GM18861 (cell line): ENCODE measurements at regions not wholly inside any gene's neighbourhood (a gene's known extent, or its start where the extent isn't known, plus 50 kb on each side); places are given as distances from the start of the nearest gene placed in this dataset.
"Not testable (repeated sequence)": the region's sequence is repeated elsewhere in the genome, so short reads cannot be mapped to it uniquely, and the experiment has no call there.

ENCODE experiments used
- ATAC-seq: cut with Tn5 transposase; IDR thresholded peaks from one replicate; pipeline ENCODE4 v1.9.1; 2021; ENCODE audit not compliant: unreplicated experiment

- no peak for ATAC-seq
Observed at GRCh38 chr1:172795741-172796140, 136.8 kb downstream of the FASLG start.

DNA sequence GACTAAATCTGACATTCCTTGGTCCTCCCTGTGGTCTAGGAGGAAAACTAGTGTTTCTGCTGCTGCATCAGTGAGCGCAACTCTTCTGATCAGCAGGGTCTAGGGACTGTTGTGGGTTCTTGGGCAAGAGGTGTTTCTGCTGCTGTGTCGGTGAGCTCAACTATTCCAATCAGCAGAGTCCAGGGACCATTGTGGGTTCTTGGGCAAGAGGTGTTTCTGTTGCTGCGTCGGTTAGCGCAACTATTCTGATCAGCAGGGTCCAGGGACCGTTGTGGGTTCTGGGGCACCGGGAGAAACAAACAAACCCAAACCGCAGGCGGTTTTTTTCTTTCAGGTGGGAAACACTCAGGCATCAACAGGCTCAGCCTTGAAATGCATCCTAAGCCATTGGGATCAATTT lies 140.9 kb downstream of the FASLG start:
- ATAC-seq = not testable (repeated sequence)

GRCh38 chr1:172801771-172802322 lies 142.9 kb downstream of the FASLG start:
- ATAC-seq = no peak

DNA sequence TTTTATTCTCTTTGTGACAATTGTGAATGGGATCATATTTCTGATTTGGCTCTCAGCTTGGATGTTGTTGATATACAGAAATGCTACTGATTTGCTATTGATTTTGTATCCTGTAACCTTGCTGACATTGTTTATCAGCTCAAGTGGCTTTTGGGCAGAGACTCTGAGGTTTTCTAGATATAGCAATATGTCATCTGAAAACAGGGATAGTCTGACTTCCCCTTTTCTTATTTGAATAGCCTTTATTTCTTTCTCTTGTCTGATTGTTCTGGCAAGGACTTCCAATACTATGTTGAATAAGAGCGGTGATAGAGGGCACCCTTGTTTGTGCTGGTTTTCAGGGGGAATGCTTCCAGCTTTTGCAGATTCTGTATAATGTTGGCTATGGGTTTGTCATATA lies 150.8 kb downstream of the FASLG start:
- ATAC-seq = no peak

- no peak for ATAC-seq
Observed at GRCh38 chr1:172810480-172811175, 151.7 kb downstream of the FASLG start.

- ATAC-seq = no peak
Observed at GRCh38 chr1:172811694-172812093, 152.8 kb downstream of the FASLG start.

GRCh38 chr1:172812118-172812517 lies 153.2 kb downstream of the FASLG start:
- no peak for ATAC-seq

- no peak for ATAC-seq
Observed at GRCh38 chr1:172813330-172813729, 154.4 kb downstream of the FASLG start.

- ATAC-seq = no peak
Observed at GRCh38 chr1:172814428-172814827, 155.5 kb downstream of the FASLG start.

GRCh38 chr1:172815740-172816139 lies 156.8 kb downstream of the FASLG start:
- ATAC-seq = no peak

- ATAC-seq = peak; percentile 81
Observed at GRCh38 chr1:172818841-172819527, 160.1 kb downstream of the FASLG start.

GRCh38 chr1:172820475-172821158 lies 161.7 kb downstream of the FASLG start:
- ATAC-seq = no peak

- no peak for ATAC-seq
Observed at GRCh38 chr1:172821609-172822274, 162.8 kb downstream of the FASLG start.

- ATAC-seq = no peak
Observed at GRCh38 chr1:172822886-172823285, 164.0 kb downstream of the FASLG start.

GRCh38 chr1:172823534-172823933 lies 164.6 kb downstream of the FASLG start:
- no peak for ATAC-seq

DNA sequence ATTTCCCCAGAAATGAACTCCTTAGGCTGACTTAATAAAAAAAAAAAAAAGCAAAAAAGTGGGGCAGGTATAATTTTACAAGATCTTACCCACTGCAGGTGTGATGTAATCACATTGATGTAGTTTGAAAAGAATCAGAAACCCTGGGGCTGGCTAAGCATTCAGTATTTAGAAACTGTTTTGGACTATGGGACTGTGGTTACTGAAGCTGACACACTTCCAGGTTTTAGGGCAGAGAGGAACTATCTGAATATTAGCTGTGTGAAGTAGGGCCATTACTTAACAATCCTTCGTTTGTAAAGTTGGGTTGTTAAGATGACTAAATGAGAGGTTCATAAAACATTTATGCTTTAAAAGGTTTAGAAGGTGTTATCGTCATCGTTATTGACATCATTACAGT lies 165.3 kb downstream of the FASLG start:
- no peak for ATAC-seq

DNA sequence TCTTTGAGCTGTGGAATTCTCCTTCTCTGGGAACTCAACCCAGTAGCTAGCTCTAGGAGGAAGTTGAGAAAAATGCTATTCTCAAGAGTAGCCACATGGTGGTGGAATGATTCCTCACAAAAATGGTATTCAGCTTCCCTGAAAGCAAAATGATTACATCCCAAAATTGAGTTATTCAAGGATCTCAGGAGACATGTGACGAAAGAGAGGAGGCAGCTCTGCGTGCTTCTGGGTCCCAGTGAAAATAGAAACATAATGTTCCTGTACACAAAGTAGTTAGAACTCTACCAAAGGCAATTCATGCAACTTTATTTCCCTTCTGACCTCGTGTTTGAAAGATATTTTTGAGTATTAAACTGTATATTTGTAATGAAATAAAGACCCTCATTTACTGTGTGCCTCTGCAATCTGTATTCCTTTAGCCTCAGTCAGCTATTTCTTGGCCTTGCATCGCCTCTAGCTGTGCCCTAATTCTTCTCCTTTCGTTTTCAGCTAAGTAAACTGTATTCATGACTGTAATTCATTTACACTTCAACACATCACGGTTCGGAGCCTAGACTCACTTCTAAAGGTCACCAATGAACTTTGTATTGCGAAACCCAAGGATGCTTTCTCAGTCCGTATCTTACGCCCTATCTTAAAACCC lies 167.3 kb downstream of the FASLG start:
- ATAC-seq = no peak

DNA sequence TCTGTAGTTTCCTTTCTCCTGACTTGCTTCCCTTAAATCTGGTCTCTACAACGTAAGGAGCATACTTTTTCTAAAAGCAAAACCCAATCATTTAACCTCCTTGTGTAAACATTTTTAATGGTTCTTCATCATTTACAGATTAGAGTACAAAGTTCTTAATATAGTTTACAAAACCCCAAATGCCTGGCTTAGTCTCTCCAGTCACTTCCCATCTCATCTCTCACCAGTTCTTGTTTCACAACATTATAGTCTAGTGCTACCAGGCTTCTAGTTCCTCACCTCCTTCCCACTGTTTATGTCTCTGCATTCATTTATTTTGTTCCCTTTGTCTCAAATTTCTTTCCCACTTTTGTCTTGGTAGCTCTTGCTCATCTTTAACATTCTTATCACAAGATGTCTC lies 168.4 kb downstream of the FASLG start:
- no peak for ATAC-seq

GRCh38 chr1:172827841-172828240 lies 168.9 kb downstream of the FASLG start:
- no peak for ATAC-seq

- no peak for ATAC-seq
Observed at GRCh38 chr1:172832006-172832725, 173.3 kb downstream of the FASLG start.
